ENCODE measurements at regions not wholly inside any gene's neighbourhood (a gene's known extent, or its start where the extent isn't known, plus 50 kb on each side); places are given as distances from the start of the nearest gene placed in this dataset.

GRCh38 chr4:108556588-108557200 lies 63.7 kb upstream of the RPL34 start:
- Mint-ChIP-seq H3K9me3 (ENCODE audit: unreplicated experiment) (no peaks in the 10 kb centered on the region), H3K36me3 (ENCODE audit: low read depth, unreplicated experiment) (no peaks in the 10 kb centered on the region), H3K27me3 (ENCODE audit: unreplicated experiment) (peaks cover 4% of the 10 kb centered on the region), H3K4me3 (ENCODE audit: unreplicated experiment) (no peak overlapping the region), H3K27ac (ENCODE audit: unreplicated experiment) (no peak overlapping the region), H3K4me1 (ENCODE audit: unreplicated experiment) (peaks cover 24% of the 10 kb centered on the region)
- TF ChIP-seq, protein P1, sequence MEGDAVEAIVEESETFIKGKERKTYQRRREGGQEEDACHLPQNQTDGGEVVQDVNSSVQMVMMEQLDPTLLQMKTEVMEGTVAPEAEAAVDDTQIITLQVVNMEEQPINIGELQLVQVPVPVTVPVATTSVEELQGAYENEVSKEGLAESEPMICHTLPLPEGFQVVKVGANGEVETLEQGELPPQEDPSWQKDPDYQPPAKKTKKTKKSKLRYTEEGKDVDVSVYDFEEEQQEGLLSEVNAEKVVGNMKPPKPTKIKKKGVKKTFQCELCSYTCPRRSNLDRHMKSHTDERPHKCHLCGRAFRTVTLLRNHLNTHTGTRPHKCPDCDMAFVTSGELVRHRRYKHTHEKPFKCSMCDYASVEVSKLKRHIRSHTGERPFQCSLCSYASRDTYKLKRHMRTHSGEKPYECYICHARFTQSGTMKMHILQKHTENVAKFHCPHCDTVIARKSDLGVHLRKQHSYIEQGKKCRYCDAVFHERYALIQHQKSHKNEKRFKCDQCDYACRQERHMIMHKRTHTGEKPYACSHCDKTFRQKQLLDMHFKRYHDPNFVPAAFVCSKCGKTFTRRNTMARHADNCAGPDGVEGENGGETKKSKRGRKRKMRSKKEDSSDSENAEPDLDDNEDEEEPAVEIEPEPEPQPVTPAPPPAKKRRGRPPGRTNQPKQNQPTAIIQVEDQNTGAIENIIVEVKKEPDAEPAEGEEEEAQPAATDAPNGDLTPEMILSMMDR (IDR thresholded peaks at IDR 0.05; ENCODE audit: unreplicated experiment) = no peak
- DNase-seq (ENCODE audit: low spot score) = no peak

GRCh38 chr4:108556166-108556565 lies 64.2 kb upstream of the RPL34 start:
- Mint-ChIP-seq H3K9me3 (ENCODE audit: unreplicated experiment) (no peaks in the 10 kb centered on the region), H3K36me3 (ENCODE audit: low read depth, unreplicated experiment) (no peaks in the 10 kb centered on the region), H3K27me3 (ENCODE audit: unreplicated experiment) (peaks cover under 1% of the 10 kb centered on the region), H3K4me1 (ENCODE audit: unreplicated experiment) (peaks cover 21% of the 10 kb centered on the region), H3K27ac (ENCODE audit: unreplicated experiment) (no peak overlapping the region), H3K4me3 (ENCODE audit: unreplicated experiment) (no peak overlapping the region)
- DNase-seq (ENCODE audit: low spot score) = no peak
- TF ChIP-seq, protein P1 (IDR thresholded peaks at IDR 0.05; ENCODE audit: unreplicated experiment) = no peak

DNA sequence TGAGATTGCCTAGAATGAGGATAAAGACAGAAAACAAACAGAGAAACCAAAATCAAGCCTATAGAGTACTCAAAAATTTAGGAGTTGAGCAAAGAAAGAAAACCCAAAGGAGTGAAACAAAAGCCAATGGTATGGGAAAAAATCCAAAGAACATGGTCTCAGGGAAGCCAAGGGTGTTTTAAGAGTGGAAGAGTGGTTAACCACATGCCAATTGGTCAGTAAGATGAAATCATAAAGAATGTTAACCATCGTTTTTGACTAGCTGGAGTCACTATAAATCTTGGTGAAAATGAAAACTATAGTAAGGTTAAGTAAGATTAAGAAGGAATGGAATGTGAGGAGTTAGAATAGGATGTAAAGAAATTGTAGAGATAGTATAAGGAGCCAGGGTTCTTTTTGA lies 64.7 kb upstream of the RPL34 start:
- Mint-ChIP-seq H3K4me1 (ENCODE audit: unreplicated experiment) (peaks cover 18% of the 10 kb centered on the region), H3K27ac (ENCODE audit: unreplicated experiment) (no peak overlapping the region), H3K4me3 (ENCODE audit: unreplicated experiment) (no peak overlapping the region), H3K36me3 (ENCODE audit: low read depth, unreplicated experiment) (no peaks in the 10 kb centered on the region), H3K27me3 (ENCODE audit: unreplicated experiment) (no peaks in the 10 kb centered on the region), H3K9me3 (ENCODE audit: unreplicated experiment) (no peaks in the 10 kb centered on the region)
- TF ChIP-seq, protein P1 (IDR thresholded peaks at IDR 0.05; ENCODE audit: unreplicated experiment) = no peak
- DNase-seq (ENCODE audit: low spot score) = no peak

DNA sequence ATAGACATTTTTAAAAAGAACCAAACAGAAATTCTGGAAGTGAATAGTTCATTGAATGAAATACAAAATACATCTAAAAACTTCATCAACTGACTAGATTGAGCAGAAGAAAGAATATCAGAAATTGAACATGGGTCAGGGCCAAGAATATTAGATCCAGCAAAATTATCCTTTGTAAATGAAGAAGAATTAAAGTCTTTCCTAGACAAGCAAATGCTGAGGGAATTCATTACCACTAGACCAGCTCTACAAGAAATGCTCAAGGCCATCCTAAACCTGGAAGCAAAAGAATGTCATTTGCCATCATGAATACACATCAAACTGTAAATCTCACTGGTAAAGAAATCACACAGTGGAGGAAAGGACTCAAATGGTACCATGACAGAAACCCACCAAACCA lies 72.7 kb upstream of the RPL34 start:
- H3K36me3 Mint-ChIP-seq (ENCODE audit: low read depth, unreplicated experiment) = peaks cover 3% of the 10 kb centered on the region
- H3K27me3 Mint-ChIP-seq (ENCODE audit: unreplicated experiment) = no peaks in the 10 kb centered on the region
- no peak overlapping the region for H3K27ac Mint-ChIP-seq (ENCODE audit: unreplicated experiment)
- peaks cover 3% of the 10 kb centered on the region for H3K9me3 Mint-ChIP-seq (ENCODE audit: unreplicated experiment)
- no peaks in the 10 kb centered on the region for H3K4me1 Mint-ChIP-seq (ENCODE audit: unreplicated experiment)
- H3K4me3 Mint-ChIP-seq (ENCODE audit: unreplicated experiment) = no peak overlapping the region
- DNase-seq (ENCODE audit: low spot score) = no peak
- TF ChIP-seq, protein P1 (IDR thresholded peaks at IDR 0.05; ENCODE audit: unreplicated experiment) = no peak

DNA sequence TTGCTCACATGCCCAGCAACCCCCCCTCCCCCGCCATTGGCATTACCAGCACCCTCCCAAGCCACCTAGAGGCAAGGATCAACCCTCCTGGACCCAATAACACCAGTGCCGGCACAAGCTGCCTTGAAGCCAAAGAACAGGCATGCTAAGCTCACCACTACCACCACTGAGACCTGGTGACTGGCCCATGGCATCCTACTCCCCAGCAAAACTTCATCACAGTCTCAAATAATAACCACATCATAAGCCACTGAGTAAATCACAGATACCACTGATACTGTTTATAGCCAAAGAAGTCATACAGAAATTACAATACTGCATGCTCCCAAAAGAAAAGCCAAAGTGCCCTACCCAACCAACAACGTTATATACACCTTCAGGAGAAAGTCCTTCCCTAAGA lies 73.6 kb upstream of the RPL34 start:
- Mint-ChIP-seq H3K27me3 (ENCODE audit: unreplicated experiment) (no peaks in the 10 kb centered on the region), H3K36me3 (ENCODE audit: low read depth, unreplicated experiment) (peaks cover 3% of the 10 kb centered on the region), H3K4me3 (ENCODE audit: unreplicated experiment) (no peak overlapping the region), H3K4me1 (ENCODE audit: unreplicated experiment) (no peaks in the 10 kb centered on the region), H3K9me3 (ENCODE audit: unreplicated experiment) (peaks cover 3% of the 10 kb centered on the region), H3K27ac (ENCODE audit: unreplicated experiment) (no peak overlapping the region)
- TF ChIP-seq, protein P1 (IDR thresholded peaks at IDR 0.05; ENCODE audit: unreplicated experiment) = no peak
- no peak for DNase-seq (ENCODE audit: low spot score)
